H1 (cell line): ENCODE measurements at regions not wholly inside any gene's neighbourhood (a gene's known extent, or its start where the extent isn't known, plus 50 kb on each side); places are given as distances from the start of the nearest gene placed in this dataset.

ENCODE experiments used
- SIN3A ChIP-seq, 2 experiments: IDR thresholded peaks in 1 of 2; conservative IDR thresholded peaks in 1 of 2; 2 replicates each; pipeline ENCODE4 v1.6.1; 2011 to 2012; ENCODE audit warnings: low read length in 2 of 2, improper control_type of control experiment in 1 of 2, low read depth in 1 of 2, mild to moderate bottlenecking in 1 of 2

GRCh38 chr10:62650411-62650810 is 154.1 kb upstream of the ADO start (continued):
- no peak for TF ChIP-seq SIN3A (conservative IDR thresholded peaks at IDR 0.05 in 1 of 2, IDR thresholded peaks at IDR 0.05 in 1 of 2; ENCODE audit: low read depth in 1 of 2, low read length in 2 of 2)
- TF ChIP-seq, all 59 proteins: peak for 0
